HG03280 (cell line): ENCODE measurements at regions not wholly inside any gene's neighbourhood (a gene's known extent, or its start where the extent isn't known, plus 50 kb on each side); places are given as distances from the start of the nearest gene placed in this dataset.
"Not testable (repeated sequence)": the region's sequence is repeated elsewhere in the genome, so short reads cannot be mapped to it uniquely, and the experiment has no call there.

ENCODE experiments used
- ATAC-seq: cut with Tn5 transposase; IDR thresholded peaks from one replicate; pipeline ENCODE4 v1.9.1; 2021; ENCODE audit warnings: mild to moderate bottlenecking, moderate library complexity; ENCODE audit not compliant: unreplicated experiment

GRCh38 chr2:14960686-14961324 lies 328.3 kb downstream of the LRATD1 start:
- no peak for ATAC-seq

GRCh38 chr2:14967729-14968128 lies 335.2 kb downstream of the LRATD1 start:
- no peak for ATAC-seq

- ATAC-seq: no peak
Observed at GRCh38 chr2:14975381-14975780, 342.9 kb downstream of the LRATD1 start.

- ATAC-seq: no peak
Observed at GRCh38 chr2:14977021-14977420, 344.5 kb downstream of the LRATD1 start.

GRCh38 chr2:14978845-14979244 lies 346.3 kb downstream of the LRATD1 start:
- no peak for ATAC-seq

- no peak for ATAC-seq
Observed at GRCh38 chr2:14982790-14983189, 350.3 kb downstream of the LRATD1 start.

- no peak for ATAC-seq
Observed at GRCh38 chr2:14988600-14988999, 356.1 kb downstream of the LRATD1 start.

GRCh38 chr2:14991723-14992122 lies 359.2 kb downstream of the LRATD1 start:
- no peak for ATAC-seq

- ATAC-seq: no peak
Observed at GRCh38 chr2:14994721-14995120, 362.2 kb downstream of the LRATD1 start.

- ATAC-seq: no peak
Observed at GRCh38 chr2:14996351-14997014, 364.0 kb downstream of the LRATD1 start.

- ATAC-seq: no peak
Observed at GRCh38 chr2:14998546-14998945, 366.0 kb downstream of the LRATD1 start.

GRCh38 chr2:14999114-14999661 lies 366.7 kb downstream of the LRATD1 start:
- ATAC-seq: no peak

- not testable (repeated sequence) for ATAC-seq
Observed at GRCh38 chr2:15002519-15002918, 370.0 kb downstream of the LRATD1 start.

GRCh38 chr2:15006667-15007066 lies 374.1 kb downstream of the LRATD1 start:
- no peak for ATAC-seq

- ATAC-seq: no peak
Observed at GRCh38 chr2:15009681-15010080, 377.2 kb downstream of the LRATD1 start.

GRCh38 chr2:15010346-15010745 lies 377.8 kb downstream of the LRATD1 start:
- no peak for ATAC-seq

- no peak for ATAC-seq
Observed at GRCh38 chr2:15018814-15019213, 386.3 kb downstream of the LRATD1 start.

- no peak for ATAC-seq
Observed at GRCh38 chr2:15023221-15023620, 390.7 kb downstream of the LRATD1 start.

- ATAC-seq: no peak
Observed at GRCh38 chr2:15028406-15028805, 395.9 kb downstream of the LRATD1 start.

GRCh38 chr2:15031745-15032240 lies 399.3 kb downstream of the LRATD1 start:
- peak; percentile 85 for ATAC-seq

- no peak for ATAC-seq
Observed at GRCh38 chr2:15034246-15034645, 401.7 kb downstream of the LRATD1 start.

- no peak for ATAC-seq
Observed at GRCh38 chr2:15034860-15035259, 402.3 kb downstream of the LRATD1 start.
